ENCODE measurements at regions not wholly inside any gene's neighbourhood (a gene's known extent, or its start where the extent isn't known, plus 50 kb on each side); places are given as distances from the start of the nearest gene placed in this dataset.

- FAIRE-seq (no peak), DNase-seq (peak in 1 of 6 donors; percentile 54), ATAC-seq (no peak)
- 78 to 87% methylated on average over 5 of the region's 5 CpGs for WGBS, 2 donors
- Histone ChIP-seq H3K27me3 (no peaks in the 10 kb centered on the region), H3K4me1 (peaks cover 0 to 9% (median 0%) of the 10 kb centered on the region in 3 donors), H3K9me3 (no peaks in the 10 kb centered on the region), H3K4me3 (no peak overlapping the region), H3K27ac (no peak overlapping the region), H3K36me3 (no peaks in the 10 kb centered on the region)
- intact Hi-C loops (cut with DNase I), result no loop called here
- no peak for TF ChIP-seq CTCF (IDR thresholded peaks at IDR 0.05)
These were observed 63.4 kb upstream of the GPC1 start for GRCh38 chr2:240372101-240372500.

- WGBS, 2 donors, result 87 to 92% methylated on average over 20 of the region's 20 CpGs
- no peaks in the 10 kb centered on the region for H3K36me3 ChIP-seq
- no peaks in the 10 kb centered on the region for H3K9me3 ChIP-seq
- no peak overlapping the region for H3K27ac ChIP-seq
- H3K4me3 ChIP-seq, result no peak overlapping the region
- DNase-seq (peak in 1 of 6 donors; percentile 63), ATAC-seq (no peak), FAIRE-seq (no peak)
- peaks cover 0 to 9% (median 0%) of the 10 kb centered on the region in 3 donors for H3K4me1 ChIP-seq
- H3K27me3 ChIP-seq, result no peaks in the 10 kb centered on the region
- intact Hi-C loops (cut with DNase I), result no loop called here
- no peak for TF ChIP-seq CTCF (IDR thresholded peaks at IDR 0.05)
These were observed 62.1 kb upstream of the GPC1 start for GRCh38 chr2:240373289-240373885.

GRCh38 chr2:240374085-240374907 is 61.2 kb upstream of the GPC1 start:
- 49 to 52% methylated on average over 22 of the region's 22 CpGs for WGBS, 2 donors
- H3K27ac ChIP-seq, result peak overlapping the region in 2 of 4 donors; percentile 2 to 41
- peak in 5 of 6 donors; percentile 43 to 64 (median 54) for DNase-seq
- intact Hi-C loops (cut with DNase I), result no loop called here
- H3K4me3 ChIP-seq, result no peak overlapping the region
- no peak for TF ChIP-seq CTCF (IDR thresholded peaks at IDR 0.05)
- FAIRE-seq, result no peak
- peak; percentile 38 to 70 (median 66) for ATAC-seq
- H3K36me3 ChIP-seq, result no peaks in the 10 kb centered on the region
- H3K4me1 ChIP-seq, result peaks cover 0 to 5% (median 0%) of the 10 kb centered on the region in 3 donors
- H3K9me3 ChIP-seq, result no peaks in the 10 kb centered on the region
- H3K27me3 ChIP-seq, result no peaks in the 10 kb centered on the region

- Histone ChIP-seq H3K36me3 (no peaks in the 10 kb centered on the region), H3K27ac (no peak overlapping the region), H3K4me3 (no peak overlapping the region), H3K4me1 (peaks cover 0 to 3% (median 0%) of the 10 kb centered on the region in 3 donors), H3K9me3 (no peaks in the 10 kb centered on the region), H3K27me3 (no peaks in the 10 kb centered on the region)
- FAIRE-seq (no peak), DNase-seq (peak in 2 of 6 donors; percentile 4 to 33), ATAC-seq (no peak)
- WGBS, 2 donors, result 87 to 92% methylated on average over 28 of the region's 28 CpGs
- TF ChIP-seq CTCF (IDR thresholded peaks at IDR 0.05), result no peak
- intact Hi-C loops (cut with DNase I), result no loop called here
These were observed 60.3 kb upstream of the GPC1 start for GRCh38 chr2:240375024-240375645.

All from pancreas (tissue), 10 donors.